H9 (cell line): ENCODE measurements at regions not wholly inside any gene's neighbourhood (a gene's known extent, or its start where the extent isn't known, plus 50 kb on each side); places are given as distances from the start of the nearest gene placed in this dataset.
A peak's percentile ranks its signal among the peaks of the same experiment; 100 is the strongest.
"Not testable (repeated sequence)": the region's sequence is repeated elsewhere in the genome, so short reads cannot be mapped to it uniquely, and the experiment has no call there.

Experiments used
- DNase-seq: peaks from one replicate; pipeline ENCODE4 v3.0.0-alpha.2; 2017
- H2AFZ ChIP-seq: one replicate; pipeline ENCODE4 v1.6.1; 2013; ENCODE audit warnings: mild to moderate bottlenecking, low read length, control low read depth, moderate library complexity
- H2AK5ac ChIP-seq: 2 replicates; pipeline ENCODE4 v1.6.1; 2013; ENCODE audit warnings: low read length, control low read depth, mixed read lengths; ENCODE audit not compliant: insufficient read length
- H2BK120ac ChIP-seq: one replicate; pipeline ENCODE4 v1.6.1; 2013; ENCODE audit warnings: low read depth, mild to moderate bottlenecking, low read length, control low read depth, inconsistent platforms; ENCODE audit not compliant: poor library complexity, severe bottlenecking
- H2BK12ac ChIP-seq: 2 replicates; pipeline ENCODE4 v1.6.1; 2013; ENCODE audit warnings: low read length, control low read depth, mixed read lengths, low read depth; ENCODE audit not compliant: insufficient read length
- H2BK15ac ChIP-seq: 2 replicates; pipeline ENCODE4 v1.6.1; 2013; ENCODE audit warnings: low read depth, low read length, control low read depth
- H2BK20ac ChIP-seq: one replicate; pipeline ENCODE4 v1.6.1; 2013; ENCODE audit warnings: low read depth, mild to moderate bottlenecking, low read length, control low read depth, inconsistent platforms; ENCODE audit not compliant: poor library complexity, severe bottlenecking
- H2BK5ac ChIP-seq: 2 replicates; pipeline ENCODE4 v1.6.1; 2013; ENCODE audit warnings: low read length, control low read depth, mixed read lengths; ENCODE audit not compliant: insufficient read length
- H3K14ac ChIP-seq: 2 replicates; pipeline ENCODE4 v1.6.1; 2013; ENCODE audit warnings: low read length, control low read depth; ENCODE audit not compliant: insufficient read depth
- H3K18ac ChIP-seq: 2 replicates; pipeline ENCODE4 v1.6.1; 2013; ENCODE audit warnings: low read depth, mild to moderate bottlenecking, mixed read lengths, low read length, control low read depth; ENCODE audit not compliant: insufficient read length
- H3K23ac ChIP-seq: 2 replicates; pipeline ENCODE4 v1.6.1; 2013; ENCODE audit warnings: low read length, control low read depth, mixed read lengths, low read depth; ENCODE audit not compliant: insufficient read length
- H3K23me2 ChIP-seq: 2 replicates; pipeline ENCODE4 v1.6.1; 2013; ENCODE audit warnings: low read depth, mild to moderate bottlenecking, mixed read lengths, low read length, control low read depth; ENCODE audit not compliant: insufficient read length, poor library complexity, severe bottlenecking
- H3K27ac ChIP-seq: 2 replicates; pipeline ENCODE4 v1.5.1; 2013; ENCODE audit warnings: low read length, control low read depth, mixed read lengths, low read depth; ENCODE audit not compliant: insufficient read length
- H3K27me3 ChIP-seq: 2 replicates; pipeline ENCODE4 v1.6.1; 2013; ENCODE audit warnings: low read length, control low read depth, inconsistent platforms; ENCODE audit not compliant: insufficient read depth
- H3K4ac ChIP-seq: 2 replicates; pipeline ENCODE4 v1.6.1; 2013; ENCODE audit warnings: low read depth, mild to moderate bottlenecking, control low read depth, inconsistent platforms, low read length, moderate library complexity
- H3K4me1 ChIP-seq: 2 replicates; pipeline ENCODE4 v1.6.1; 2013; ENCODE audit warnings: low read length, control low read depth, inconsistent platforms; ENCODE audit not compliant: insufficient read depth
- H3K4me2 ChIP-seq: 2 replicates; pipeline ENCODE4 v1.6.1; 2013; ENCODE audit warnings: low read length, control low read depth, mixed read lengths; ENCODE audit not compliant: insufficient read length, insufficient read depth
- H3K56ac ChIP-seq: 2 replicates; pipeline ENCODE4 v1.6.1; 2013; ENCODE audit warnings: low read depth, mild to moderate bottlenecking, mixed read lengths, low read length, control low read depth; ENCODE audit not compliant: insufficient read length
- H3K79me1 ChIP-seq: 2 replicates; pipeline ENCODE4 v1.6.1; 2013; ENCODE audit warnings: low read depth, mild to moderate bottlenecking, moderate library complexity, low read length, control low read depth, inconsistent platforms; ENCODE audit not compliant: insufficient read depth, poor library complexity, severe bottlenecking
- H3K79me2 ChIP-seq: 2 replicates; pipeline ENCODE4 v1.6.1; 2013; ENCODE audit warnings: low read length, control low read depth, inconsistent platforms; ENCODE audit not compliant: insufficient read depth
- H3K9ac ChIP-seq: 2 replicates; pipeline ENCODE4 v1.6.1; 2013; ENCODE audit warnings: low read length, control low read depth, mixed read lengths; ENCODE audit not compliant: insufficient read length; ENCODE audit errors: extremely low read depth
- H3K9me3 ChIP-seq: one replicate; pipeline ENCODE4 v1.6.1; 2013; ENCODE audit warnings: low read depth, low read length, inconsistent platforms; ENCODE audit not compliant: control insufficient read depth
- H3T11ph ChIP-seq: one replicate; pipeline ENCODE4 v1.6.1; 2013; ENCODE audit warnings: mild to moderate bottlenecking, low read length, control low read depth, inconsistent platforms
- H4K20me1 ChIP-seq: one replicate; pipeline ENCODE4 v1.6.1; 2013; ENCODE audit not compliant: control insufficient read depth, insufficient read length, insufficient read depth
- H4K5ac ChIP-seq: 2 replicates; pipeline ENCODE4 v1.6.1; 2013; ENCODE audit warnings: low read depth, mild to moderate bottlenecking, mixed read lengths, low read length, control low read depth; ENCODE audit not compliant: insufficient read length
- H4K8ac ChIP-seq: replicated peaks from 2 replicates; pipeline ENCODE4 v1.6.1; 2013; ENCODE audit warnings: low read length, control low read depth, mixed read lengths, low read depth; ENCODE audit not compliant: insufficient read length
- H4K91ac ChIP-seq: 2 replicates; pipeline ENCODE4 v1.6.1; 2013; ENCODE audit warnings: low read depth, mild to moderate bottlenecking, moderate library complexity, mixed read lengths, low read length, control low read depth; ENCODE audit not compliant: insufficient read length
- H3K27ac Mint-ChIP-seq, 3 experiments: 2 replicates in 2 of 3; 3 replicates in 1 of 3; pipeline ENCODE4 v1.8.0; 2020 to 2021; ENCODE audit warnings: mixed read lengths in 3 of 3, mild to moderate bottlenecking in 1 of 3, moderate library complexity in 1 of 3
- H3K27me3 Mint-ChIP-seq: 2 replicates; pipeline ENCODE4 v1.8.0; 2021; ENCODE audit warnings: low read depth, mild to moderate bottlenecking, moderate library complexity, mixed read lengths
- H3K36me3 Mint-ChIP-seq, 3 experiments: 2 replicates in 2 of 3; 3 replicates in 1 of 3; pipeline ENCODE4 v1.8.0; 2020 to 2021; ENCODE audit warnings: low read depth in 3 of 3, mixed read lengths in 3 of 3; ENCODE audit not compliant: insufficient read depth in 1 of 3
- H3K4me1 Mint-ChIP-seq, 2 experiments: 2 replicates each; pipeline ENCODE4 v1.8.0; 2020; ENCODE audit warnings: mixed read lengths in 2 of 2
- H3K4me3 Mint-ChIP-seq, 2 experiments: 2 replicates in 1 of 2; 3 replicates in 1 of 2; pipeline ENCODE4 v1.8.0; 2020 to 2021; ENCODE audit warnings: mild to moderate bottlenecking in 2 of 2, mixed read lengths in 2 of 2, moderate library complexity in 1 of 2
- H3K9me3 Mint-ChIP-seq, 2 experiments: 2 replicates in 1 of 2; 3 replicates in 1 of 2; pipeline ENCODE4 v1.8.0; 2020; ENCODE audit warnings: mild to moderate bottlenecking in 2 of 2, mixed read lengths in 2 of 2, moderate library complexity in 1 of 2
- CTCF ChIP-seq: fragments of 200-600 bp; sonication (generic); conservative IDR thresholded peaks from 3 replicates; pipeline ENCODE4 v1.8.0; 2021; ENCODE audit warnings: antibody characterized with exemption, mild to moderate bottlenecking
- WGBS: extraction: QIAGEN DNeasy Blood & Tissue Kit; methylation state at CpG from one replicate; pipeline ENCODE4 v1.1.7; 2013; ENCODE audit warnings: missing lambda C conversion rate, low lambda C conversion rate, mixed read lengths; ENCODE audit not compliant: insufficient read length; ENCODE audit errors: extremely low coverage; 5-methylcytosine and 5-hydroxymethylcytosine counted together

DNA sequence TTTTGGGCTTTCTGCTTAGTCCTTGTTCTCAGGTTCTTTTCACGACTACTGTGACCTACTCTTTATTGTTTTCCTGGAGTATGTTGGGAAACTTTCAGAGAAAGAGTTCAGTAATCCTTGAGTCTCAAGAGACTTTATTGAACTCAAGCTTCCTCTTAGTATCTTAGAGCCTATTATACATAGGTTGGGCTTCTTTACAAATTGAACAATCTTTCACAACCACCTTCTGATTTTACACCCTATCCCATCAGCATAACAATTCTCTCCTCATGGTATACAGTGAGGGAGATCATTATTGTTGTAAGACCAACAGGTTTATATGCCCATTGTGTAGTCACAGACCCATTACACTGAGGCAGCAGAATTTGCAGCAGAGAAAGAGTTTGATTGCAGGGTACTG, 193.2 kb upstream of the IGF1 start:
- H3K36me3 Mint-ChIP-seq = peaks cover 7 to 17% (median 16%) of the 10 kb centered on the region in 3 experiments; a peak in 6 of 7 replicates
- Histone ChIP-seq H2BK20ac (no peak overlapping the region), H4K8ac (no peak overlapping the region)

DNA sequence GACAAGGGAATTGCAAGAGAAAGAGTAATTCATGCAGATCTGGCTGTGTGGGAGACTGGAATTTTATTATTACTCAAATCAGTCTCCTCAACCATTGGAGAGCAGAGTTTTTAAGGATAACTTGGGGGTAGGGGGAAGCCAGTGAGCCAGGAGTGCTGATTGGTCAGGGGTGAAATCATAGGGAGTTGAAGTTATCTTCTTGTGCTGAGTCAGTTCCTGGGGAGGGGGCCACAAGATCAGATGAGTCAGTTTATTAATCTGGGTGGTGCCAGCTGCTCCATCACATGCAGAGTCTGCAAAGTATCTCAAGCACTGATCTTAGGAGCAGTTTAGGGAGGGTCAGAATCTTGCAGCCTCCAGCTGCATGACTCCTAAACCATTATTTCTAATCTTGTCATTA, 191.8 kb upstream of the IGF1 start:
- not testable (repeated sequence) for H3K56ac ChIP-seq, H3K4me1 ChIP-seq, H3K23ac ChIP-seq, H2BK15ac ChIP-seq, H3K4me3 Mint-ChIP-seq, H3K18ac ChIP-seq, H3K14ac ChIP-seq, H3K9me3 ChIP-seq, H2BK12ac ChIP-seq, H3K27me3 ChIP-seq, DNase-seq, H4K20me1 ChIP-seq, H2BK5ac ChIP-seq, H3K27me3 Mint-ChIP-seq, H4K91ac ChIP-seq, H4K8ac ChIP-seq, H2AK5ac ChIP-seq, H3K9ac ChIP-seq, H3T11ph ChIP-seq, H3K27ac ChIP-seq, H4K5ac ChIP-seq, H3K4ac ChIP-seq, H2AFZ ChIP-seq, H2BK20ac ChIP-seq, H2BK120ac ChIP-seq, H3K79me2 ChIP-seq, H3K4me2 ChIP-seq, H3K79me1 ChIP-seq, H3K23me2 ChIP-seq
- peaks cover 7 to 17% (median 16%) of the 10 kb centered on the region in 3 experiments; a peak in 6 of 7 replicates for H3K36me3 Mint-ChIP-seq
- peak overlapping the region in 1 of 3 experiments; percentile 65; a peak in 1 of 7 replicates for H3K27ac Mint-ChIP-seq
- peaks cover 17 to 25% of the 10 kb centered on the region in 2 experiments for H3K9me3 Mint-ChIP-seq
- H3K4me1 Mint-ChIP-seq = peaks cover 13 to 16% of the 10 kb centered on the region in 2 experiments; a peak in 3 of 4 replicates

More for the DNA sequence above, 193.2 kb upstream of the IGF1 start:
- Histone ChIP-seq H3K4me1 (no peaks in the 10 kb centered on the region), H2BK5ac (no peak overlapping the region), H3K79me2 (no peaks in the 10 kb centered on the region), H2BK15ac (no peak overlapping the region), H3K23me2 (no peaks in the 10 kb centered on the region), H3K27me3 (no peaks in the 10 kb centered on the region), H3K4ac (no peak overlapping the region), H3K56ac (no peak overlapping the region), H4K91ac (no peak overlapping the region), H3K4me2 (no peak overlapping the region), H4K20me1 (no peaks in the 10 kb centered on the region), H3K18ac (no peak overlapping the region), H2AK5ac (no peak overlapping the region), H3K14ac (no peak overlapping the region), H3K9ac (no peak overlapping the region), H3K27ac (no peak overlapping the region), H3T11ph (no peak overlapping the region), H2BK12ac (no peak overlapping the region), H2AFZ (no peak overlapping the region), H2BK120ac (no peak overlapping the region), H3K9me3 (peaks cover 4% of the 10 kb centered on the region), H3K79me1 (no peaks in the 10 kb centered on the region), H4K5ac (no peak overlapping the region), H3K23ac (no peak overlapping the region)
- no peak for TF ChIP-seq CTCF
- no peak overlapping the region; a peak in 2 of 7 replicates for H3K27ac Mint-ChIP-seq
- H3K4me1 Mint-ChIP-seq = peaks cover 13% of the 10 kb centered on the region in 2 experiments; a peak in 2 of 4 replicates
- WGBS = no CpG with 5 or more reads among the region's 1 CpG
- peaks cover 17 to 25% of the 10 kb centered on the region in 2 experiments for H3K9me3 Mint-ChIP-seq
- H3K27me3 Mint-ChIP-seq = no peaks in the 10 kb centered on the region
- no peak for DNase-seq
- H3K4me3 Mint-ChIP-seq = no peak overlapping the region
